ENCODE measurements at regions not wholly inside any gene's neighbourhood (a gene's known extent, or its start where the extent isn't known, plus 50 kb on each side); places are given as distances from the start of the nearest gene placed in this dataset.

DNA sequence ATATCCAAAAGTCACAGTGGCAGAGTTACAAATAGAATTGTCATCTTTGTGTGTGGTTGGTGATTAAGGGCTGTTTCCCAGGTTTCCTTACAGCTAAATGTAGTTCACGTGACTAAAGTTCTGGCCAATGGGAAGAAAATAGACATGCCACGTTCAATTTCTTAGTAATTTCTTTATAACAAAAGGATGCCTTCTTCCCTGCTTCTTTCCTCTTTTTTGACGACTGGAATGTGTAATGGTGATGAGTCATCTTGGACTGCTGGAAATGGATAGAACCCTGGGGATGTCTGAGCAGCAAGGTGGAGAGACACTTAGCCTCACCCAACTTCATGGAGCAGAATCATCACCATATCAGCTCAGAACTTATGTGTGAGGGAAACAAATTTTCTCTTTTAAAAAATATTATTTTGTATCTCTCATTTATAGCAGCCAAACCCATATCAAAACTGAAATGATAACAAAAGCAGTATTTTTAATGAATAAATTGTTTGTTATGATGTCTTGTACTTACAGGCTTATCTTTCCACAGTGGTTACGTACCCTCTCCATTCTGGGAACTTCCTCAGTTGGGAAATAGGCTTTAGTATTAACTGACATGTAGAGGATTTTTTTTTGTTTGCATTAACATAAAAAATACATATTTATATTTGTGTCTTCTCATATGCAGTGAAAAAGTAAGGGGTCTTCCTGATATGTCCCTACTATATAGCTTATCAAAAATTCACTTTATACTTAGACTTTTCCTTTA, 91.1 kb upstream of the CDH2 start:
- TF ChIP-seq EZH2phosphoT487 (IDR thresholded peaks at IDR 0.05): no peak
- TF ChIP-seq, protein P1, sequence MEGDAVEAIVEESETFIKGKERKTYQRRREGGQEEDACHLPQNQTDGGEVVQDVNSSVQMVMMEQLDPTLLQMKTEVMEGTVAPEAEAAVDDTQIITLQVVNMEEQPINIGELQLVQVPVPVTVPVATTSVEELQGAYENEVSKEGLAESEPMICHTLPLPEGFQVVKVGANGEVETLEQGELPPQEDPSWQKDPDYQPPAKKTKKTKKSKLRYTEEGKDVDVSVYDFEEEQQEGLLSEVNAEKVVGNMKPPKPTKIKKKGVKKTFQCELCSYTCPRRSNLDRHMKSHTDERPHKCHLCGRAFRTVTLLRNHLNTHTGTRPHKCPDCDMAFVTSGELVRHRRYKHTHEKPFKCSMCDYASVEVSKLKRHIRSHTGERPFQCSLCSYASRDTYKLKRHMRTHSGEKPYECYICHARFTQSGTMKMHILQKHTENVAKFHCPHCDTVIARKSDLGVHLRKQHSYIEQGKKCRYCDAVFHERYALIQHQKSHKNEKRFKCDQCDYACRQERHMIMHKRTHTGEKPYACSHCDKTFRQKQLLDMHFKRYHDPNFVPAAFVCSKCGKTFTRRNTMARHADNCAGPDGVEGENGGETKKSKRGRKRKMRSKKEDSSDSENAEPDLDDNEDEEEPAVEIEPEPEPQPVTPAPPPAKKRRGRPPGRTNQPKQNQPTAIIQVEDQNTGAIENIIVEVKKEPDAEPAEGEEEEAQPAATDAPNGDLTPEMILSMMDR (IDR thresholded peaks at IDR 0.05): no peak
